HepG2 (cell line): ENCODE measurements at regions not wholly inside any gene's neighbourhood (a gene's known extent, or its start where the extent isn't known, plus 50 kb on each side); places are given as distances from the start of the nearest gene placed in this dataset.

Experiments used
- ATAC-seq: fragments of 200-7000 bp; cut with Tn5 transposase; 3 replicates; pipeline ENCODE4 v1.9.1; 2020; ENCODE audit warnings: mild to moderate bottlenecking, moderate library complexity
- BruUV-seq: library from RNA; stranded (reverse); fragments of 400-500 nt; replicated peaks from 2 replicates; lab custom pipeline; 2021; lab: Mats Ljungman, UMichigan
- CTCF ChIA-PET: fragments of 300-600 bp; formaldehyde crosslinking; extraction: SDS; loops from one replicate; lab custom pipeline; 2021; ENCODE audit warnings: low total read pairs, inconsistent platforms, low intra/inter-chr PET ratio; lab: Yijun Ruan, JAX
- POLR2A ChIA-PET: fragments of 350-600 bp; sonication (Branson Sonifier 250); formaldehyde crosslinking; loops from one replicate; lab custom pipeline; 2020; ENCODE audit warnings: antibody characterized with exemption, inconsistent platforms; lab: Yijun Ruan, JAX
- DNase-seq: peaks from one replicate; pipeline ENCODE4 v3.0.0-alpha.2; 2015; ENCODE audit warnings: low spot score
- FAIRE-seq: peaks from 3 replicates; lab custom pipeline; 2011; peaks lifted over from hg19 to GRCh38; lab: Jason Lieb, UNC
- H2AFZ ChIP-seq: one replicate; pipeline ENCODE4 v1.6.1; 2011; ENCODE audit warnings: low read length, inconsistent platforms
- H3K27ac ChIP-seq: fragments of 300-600 bp; 3 replicates; pipeline ENCODE4 v1.8.0; 2011; ENCODE audit warnings: mixed run types, mild to moderate bottlenecking, mixed read lengths, low read length, inconsistent platforms; ENCODE audit not compliant: insufficient read depth; ENCODE audit errors: extremely low read length
- H3K27me3 ChIP-seq, 2 experiments: fragments of 200-600 bp in 1 of 2; 2 replicates in 1 of 2; 3 replicates in 1 of 2; pipeline versions ENCODE4 v1.6.0 to v1.8.0; 2011; ENCODE audit warnings: low read length in 2 of 2, mild to moderate bottlenecking in 2 of 2, moderate library complexity in 2 of 2, inconsistent platforms in 1 of 2; ENCODE audit not compliant: insufficient read depth in 2 of 2, control insufficient read depth in 1 of 2
- H3K36me3 ChIP-seq, 2 experiments: fragments of 200-600 bp in 1 of 2; replicated peaks in 1 of 2; 2 replicates in 1 of 2; 3 replicates in 1 of 2; pipeline versions ENCODE4 v1.5.1 to v1.8.0; 2011; ENCODE audit warnings: low read length in 2 of 2, inconsistent platforms in 1 of 2; ENCODE audit not compliant: insufficient read depth in 2 of 2, control insufficient read depth in 1 of 2
- H3K4me1 ChIP-seq: 2 replicates; pipeline ENCODE4 v1.5.1; 2012; ENCODE audit warnings: low read length, inconsistent platforms; ENCODE audit not compliant: insufficient read depth
- H3K4me2 ChIP-seq: 2 replicates; pipeline ENCODE4 v1.6.0; 2011; ENCODE audit warnings: low read depth, low read length, inconsistent platforms
- H3K4me3 ChIP-seq, 3 experiments: fragments of 200-600 bp in 1 of 3; sonication (generic), shearing (Covaris generic) in 1 of 3; replicated peaks in 1 of 3; 2 replicates each; pipeline ENCODE4 v1.5.1; 2011 to 2016; ENCODE audit warnings: low read length in 3 of 3, inconsistent platforms in 2 of 3, low read depth in 2 of 3, mild to moderate bottlenecking in 2 of 3, control low read depth in 1 of 3, mixed read lengths in 1 of 3; ENCODE audit not compliant: insufficient read depth in 1 of 3
- H3K79me2 ChIP-seq: one replicate; pipeline ENCODE4 v1.6.1; 2011; ENCODE audit warnings: low read length, inconsistent platforms; ENCODE audit not compliant: insufficient read depth
- H3K9ac ChIP-seq: 2 replicates; pipeline ENCODE4 v1.6.0; 2011; ENCODE audit warnings: mild to moderate bottlenecking, low read depth, low read length, inconsistent platforms; ENCODE audit not compliant: insufficient read depth
- H3K9me3 ChIP-seq: 2 replicates; pipeline ENCODE4 v1.5.1; 2012; ENCODE audit warnings: mild to moderate bottlenecking, low read length
- H4K20me1 ChIP-seq: 2 replicates; pipeline ENCODE4 v1.6.0; 2011; ENCODE audit warnings: inconsistent platforms, mild to moderate bottlenecking, low read length, moderate library complexity; ENCODE audit not compliant: insufficient read depth
- ASH2L ChIP-seq: fragments of 300-600, 200-600 bp; sonication (generic); IDR thresholded peaks from 2 replicates; pipeline ENCODE4 v1.7.0; 2017; ENCODE audit warnings: low read depth, mild to moderate bottlenecking, moderate library complexity, mixed read lengths, low read length; ENCODE audit not compliant: insufficient read length
- HMG20A ChIP-seq: IDR thresholded peaks from 2 replicates; pipeline ENCODE4 v1.6.1; 2016; ENCODE audit warnings: borderline replicate concordance
- IKZF1 ChIP-seq: fragments of 450-650 bp; IDR thresholded peaks from 2 replicates; pipeline ENCODE4 v1.7.1; 2016
- MEF2D ChIP-seq: sonication (generic); formaldehyde crosslinking; IDR thresholded peaks from 2 replicates; pipeline ENCODE4 v1.5.1; 2020; ENCODE audit warnings: mild to moderate bottlenecking, missing genetic modification reagents
- MTF2 ChIP-seq: sonication (generic); formaldehyde crosslinking; IDR thresholded peaks from 2 replicates; pipeline ENCODE4 v1.5.0; 2020; ENCODE audit warnings: missing genetic modification reagents, borderline replicate concordance
- NFKB2 ChIP-seq: sonication (generic); formaldehyde crosslinking; IDR thresholded peaks from 2 replicates; pipeline ENCODE4 v1.4.0; 2020; ENCODE audit warnings: missing genetic modification reagents, borderline replicate concordance
- NR2F2 ChIP-seq: IDR thresholded peaks from 2 replicates; pipeline ENCODE4 v1.6.1; 2012; ENCODE audit warnings: low read depth, inconsistent platforms, borderline replicate concordance
- NR3C1 ChIP-seq: sonication (generic); formaldehyde crosslinking; IDR thresholded peaks from 2 replicates; pipeline ENCODE4 v1.4.0; 2020; ENCODE audit warnings: missing genetic modification reagents
- RBM39 ChIP-seq: fragments of 200-400 bp; formaldehyde crosslinking; IDR thresholded peaks from one replicate; pipeline ENCODE4 v1.6.1; 2018; ENCODE audit warnings: antibody characterized with exemption, mild to moderate bottlenecking, low read depth, low read length; ENCODE audit not compliant: poor library complexity, severe bottlenecking
- SAFB2 ChIP-seq: sonication (generic); formaldehyde crosslinking; IDR thresholded peaks from 2 replicates; pipeline ENCODE4 v1.5.1; 2020; ENCODE audit warnings: missing genetic modification reagents, low read depth, mild to moderate bottlenecking, borderline replicate concordance
- SIX1 ChIP-seq: sonication (generic); formaldehyde crosslinking; IDR thresholded peaks from 2 replicates; pipeline ENCODE4 v1.4.0; 2020; ENCODE audit warnings: missing genetic modification reagents, borderline replicate concordance
- ZFP36L1 ChIP-seq: sonication (generic); formaldehyde crosslinking; IDR thresholded peaks from 2 replicates; pipeline ENCODE4 v1.8.0; 2022; ENCODE audit warnings: mild to moderate bottlenecking, missing genetic modification reagents, moderate library complexity
- ZNF121 ChIP-seq: sonication (generic); formaldehyde crosslinking; IDR thresholded peaks from 2 replicates; pipeline ENCODE4 v1.5.0; 2020; ENCODE audit warnings: mild to moderate bottlenecking, missing genetic modification reagents
- ZNF280B ChIP-seq: sonication (generic); formaldehyde crosslinking; IDR thresholded peaks from 2 replicates; pipeline ENCODE4 v1.5.0; 2020; ENCODE audit warnings: missing genetic modification reagents, mild to moderate bottlenecking, borderline replicate concordance
- ZNF280D ChIP-seq: sonication (generic); formaldehyde crosslinking; IDR thresholded peaks from 2 replicates; pipeline ENCODE4 v1.5.1; 2020; ENCODE audit warnings: mild to moderate bottlenecking, missing genetic modification reagents
- ZNF317 ChIP-seq: sonication (generic); formaldehyde crosslinking; IDR thresholded peaks from 2 replicates; pipeline ENCODE4 v1.5.0; 2020; ENCODE audit warnings: mild to moderate bottlenecking, missing genetic modification reagents
- ZNF556 ChIP-seq: sonication (generic); formaldehyde crosslinking; IDR thresholded peaks from 2 replicates; pipeline ENCODE4 v1.4.0; 2020; ENCODE audit warnings: mild to moderate bottlenecking, missing genetic modification reagents, borderline replicate concordance
- ZNF567 ChIP-seq: sonication (generic); formaldehyde crosslinking; IDR thresholded peaks from 2 replicates; pipeline ENCODE4 v1.8.1; 2023; ENCODE audit warnings: mild to moderate bottlenecking, missing genetic modification reagents, borderline replicate concordance
- ZNF572 ChIP-seq: sonication (generic); formaldehyde crosslinking; IDR thresholded peaks from 2 replicates; pipeline ENCODE4 v1.5.1; 2020; ENCODE audit warnings: mild to moderate bottlenecking, missing genetic modification reagents
- ZSCAN29 ChIP-seq: sonication (generic); formaldehyde crosslinking; conservative IDR thresholded peaks from 2 replicates; pipeline ENCODE4 v1.4.0; 2020; ENCODE audit warnings: mild to moderate bottlenecking, missing genetic modification reagents
- WGBS: methylation state at CpG from one replicate; pipeline ENCODE4 v1.1.6; 2017; ENCODE audit warnings: low lambda C conversion rate; 5-methylcytosine and 5-hydroxymethylcytosine counted together
- in situ Hi-C: cut with HindIII; loops from 2 replicates; pipeline ENCODE4 v1.10.0; 2017; ENCODE audit warnings: low pct_unique_long_range_greater_than_20kb; ENCODE audit not compliant: extremely low pct_ligation_motif_present
- intact Hi-C: fragments of 100-400 bp; cut with micrococcal nuclease; formaldehyde crosslinking; loops from one replicate; pipeline ENCODE4 v1.10.0; 2022; ENCODE audit not compliant: unreplicated experiment

GRCh38 chrX:9369802-9370291 is 95.0 kb upstream of the TBL1X start:
- BruUV-seq = no TSS peak

More at GRCh38 chrX:9369802-9370291, 95.0 kb upstream of the TBL1X start:
- TF ChIP-seq ZNF572 (CRISPR knock-in tag) (no peak), ZNF317 (CRISPR knock-in tag) (no peak), ZNF121 (CRISPR knock-in tag) (no peak), ZNF280B (CRISPR knock-in tag) (no peak), IKZF1 (no peak), MEF2D (CRISPR knock-in tag) (no peak), ZNF567 (CRISPR knock-in tag) (no peak), HMG20A (CRISPR knock-in tag) (no peak), RBM39 (no peak), NFKB2 (no peak), ZNF556 (no peak), ZNF280D (no peak), SIX1 (CRISPR knock-in tag) (no peak), MTF2 (CRISPR knock-in tag) (no peak), NR3C1 (CRISPR knock-in tag) (no peak), SAFB2 (CRISPR knock-in tag) (no peak), ZSCAN29 (CRISPR knock-in tag) (no peak), ZFP36L1 (CRISPR knock-in tag) (no peak), ASH2L (no peak), NR2F2 (no peak)
- Histone ChIP-seq H3K9ac (no peak overlapping the region), H3K27me3 (no peaks in the 10 kb centered on the region), H3K9me3 (no peaks in the 10 kb centered on the region), H3K79me2 (no peaks in the 10 kb centered on the region), H3K4me1 (peaks cover 37% of the 10 kb centered on the region), H4K20me1 (no peaks in the 10 kb centered on the region), H2AFZ (no peak overlapping the region), H3K4me2 (no peak overlapping the region), H3K36me3 (no peaks in the 10 kb centered on the region), H3K4me3 (no peak overlapping the region), H3K27ac (no peak overlapping the region)
- CTCF ChIA-PET = no interaction called here
- DNase-seq (no peak), FAIRE-seq (no peak), ATAC-seq (no peak)
- intact Hi-C loops (no loop called here), in situ Hi-C loops (no loop called here)
- POLR2A ChIA-PET = no interaction called here
- WGBS = 76% methylated on average over 8 of the region's 10 CpGs
